ENCODE measurements at regions not wholly inside any gene's neighbourhood (a gene's known extent, or its start where the extent isn't known, plus 50 kb on each side); places are given as distances from the start of the nearest gene placed in this dataset.
"Not testable (repeated sequence)": the region's sequence is repeated elsewhere in the genome, so short reads cannot be mapped to it uniquely, and the experiment has no call there.

DNA sequence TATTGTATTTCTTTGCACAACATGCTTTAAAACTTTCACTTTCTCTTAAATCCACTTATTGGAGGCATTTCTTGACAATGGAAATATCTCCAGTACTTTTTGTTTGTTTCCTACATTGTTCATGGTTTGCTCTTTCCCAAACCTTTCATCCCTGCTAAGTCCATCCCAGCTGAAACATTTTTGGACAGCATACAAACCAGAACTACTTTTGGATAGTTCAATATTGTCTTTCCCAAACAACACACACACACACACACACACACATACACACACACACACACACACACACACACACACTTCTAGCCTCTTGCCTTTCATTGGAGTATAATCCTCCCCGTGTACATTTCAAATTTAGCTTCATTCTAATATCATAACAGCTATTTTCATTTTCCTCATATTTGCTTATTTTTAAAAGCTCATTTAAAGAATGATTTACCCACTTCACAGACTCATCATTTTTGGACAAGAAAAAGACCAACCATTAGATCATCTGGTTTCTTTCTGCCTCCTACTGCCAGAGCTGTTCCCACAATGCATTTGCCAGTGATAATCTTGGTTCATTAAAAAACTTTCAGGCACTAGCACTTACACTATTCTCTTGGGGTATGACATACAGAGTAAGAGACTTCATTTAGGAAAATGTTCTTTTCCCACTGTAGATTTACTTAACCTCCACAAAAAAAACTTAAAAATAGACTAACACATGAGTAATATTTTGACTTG is 248.1 kb downstream of the CD109 start:
- no peak for DNase-seq (ENCODE audit: low spot score)

GRCh38 chr6:73943411-73943810 is 247.4 kb downstream of the CD109 start:
- no peak for DNase-seq (ENCODE audit: low spot score)

- no peak for DNase-seq (ENCODE audit: low spot score)
These were observed 246.7 kb downstream of the CD109 start for GRCh38 chr6:73942592-73943186.

GRCh38 chr6:73941892-73942291 is 245.9 kb downstream of the CD109 start:
- DNase-seq (ENCODE audit: low spot score): no peak

GRCh38 chr6:73937805-73938204 is 241.8 kb downstream of the CD109 start:
- DNase-seq (ENCODE audit: low spot score): no peak

DNA sequence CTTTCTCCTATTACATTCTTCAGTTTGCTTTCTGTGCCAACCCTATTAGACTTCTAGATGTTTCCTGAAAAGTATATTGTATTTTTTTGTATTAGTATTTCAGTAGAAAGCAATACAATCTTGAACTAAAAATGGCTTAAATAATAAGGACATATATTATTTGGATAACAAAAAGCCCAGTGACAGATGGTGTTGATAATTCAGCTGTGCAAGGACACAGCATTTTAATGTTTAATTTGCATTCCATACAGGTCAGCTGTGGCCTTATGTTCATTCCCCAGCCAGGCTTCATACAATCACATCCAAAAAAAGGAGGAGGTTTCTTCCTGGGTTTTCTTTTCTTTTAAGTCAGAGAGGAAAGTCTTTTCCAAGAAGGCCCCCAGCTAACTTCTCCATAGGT is 236.9 kb downstream of the CD109 start:
- no peak for DNase-seq (ENCODE audit: low spot score)

GRCh38 chr6:73929405-73929804 is 233.4 kb downstream of the CD109 start:
- no peak for DNase-seq (ENCODE audit: low spot score)

DNA sequence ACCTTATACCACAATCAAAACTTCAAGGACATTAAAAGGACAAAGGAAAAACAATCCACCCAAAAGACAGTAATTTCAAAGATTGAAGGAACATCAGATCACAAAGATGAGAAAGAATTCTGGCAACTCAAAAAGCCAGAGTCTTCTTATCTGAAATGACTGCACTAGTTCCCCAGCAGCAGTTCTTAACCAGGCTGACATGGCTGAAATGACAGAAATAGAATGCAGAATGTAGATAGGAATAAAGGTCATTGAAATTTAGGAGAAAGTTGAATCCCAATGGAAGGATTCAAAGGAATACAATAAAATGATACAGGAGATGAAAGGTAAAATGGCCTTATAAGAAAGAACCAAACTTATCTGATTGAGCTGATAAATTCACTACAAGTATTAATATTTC is 231.4 kb downstream of the CD109 start:
- DNase-seq (ENCODE audit: low spot score): no peak

- DNase-seq (ENCODE audit: low spot score): not testable (repeated sequence)
These were observed 229.7 kb downstream of the CD109 start for GRCh38 chr6:73925703-73926102.

GRCh38 chr6:73923905-73924485 is 228.0 kb downstream of the CD109 start:
- no peak for DNase-seq (ENCODE audit: low spot score)

DNA sequence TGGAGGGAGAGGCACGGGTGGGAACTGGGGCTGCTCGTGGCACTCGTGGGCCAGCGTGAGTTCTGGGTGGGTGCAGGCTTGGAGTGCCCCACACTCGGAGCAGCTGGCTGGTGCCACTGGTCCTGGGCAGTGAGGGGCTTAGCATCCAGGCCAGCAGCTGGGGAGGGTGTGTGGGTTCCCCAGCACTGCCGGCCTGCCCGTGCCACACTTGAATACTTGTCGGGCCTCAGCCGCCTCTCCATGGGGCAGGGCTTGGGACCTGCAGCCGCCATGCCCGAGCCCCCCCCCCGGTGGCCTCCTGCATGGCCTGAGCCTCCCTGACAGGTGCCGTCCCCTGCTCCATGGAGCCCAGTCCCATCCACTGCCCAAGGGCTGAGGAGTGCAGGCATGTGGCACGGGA is 207.2 kb downstream of the CD109 start:
- DNase-seq (ENCODE audit: low spot score): no peak

DNA sequence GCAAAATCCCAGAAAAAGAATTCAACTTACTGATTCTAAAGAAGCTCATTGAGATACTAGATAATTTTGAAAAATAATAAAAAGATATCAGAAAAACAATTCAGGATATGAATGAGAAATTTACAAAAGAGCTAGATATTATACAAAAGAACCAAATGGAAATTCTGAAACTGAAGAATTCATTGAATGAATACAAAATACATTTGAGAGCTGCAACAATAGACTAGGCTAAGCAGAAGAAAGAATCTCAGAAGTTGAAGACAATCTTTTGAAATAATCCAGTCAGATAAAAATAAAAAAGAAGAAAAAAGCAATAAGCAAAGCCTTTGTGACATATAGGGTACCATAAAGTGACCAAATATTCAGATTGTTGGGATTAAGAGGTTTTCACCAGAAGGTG is 206.0 kb downstream of the CD109 start:
- no peak for DNase-seq (ENCODE audit: low spot score)

GRCh38 chr6:73901311-73901710 is 205.3 kb downstream of the CD109 start:
- no peak for DNase-seq (ENCODE audit: low spot score)

DNA sequence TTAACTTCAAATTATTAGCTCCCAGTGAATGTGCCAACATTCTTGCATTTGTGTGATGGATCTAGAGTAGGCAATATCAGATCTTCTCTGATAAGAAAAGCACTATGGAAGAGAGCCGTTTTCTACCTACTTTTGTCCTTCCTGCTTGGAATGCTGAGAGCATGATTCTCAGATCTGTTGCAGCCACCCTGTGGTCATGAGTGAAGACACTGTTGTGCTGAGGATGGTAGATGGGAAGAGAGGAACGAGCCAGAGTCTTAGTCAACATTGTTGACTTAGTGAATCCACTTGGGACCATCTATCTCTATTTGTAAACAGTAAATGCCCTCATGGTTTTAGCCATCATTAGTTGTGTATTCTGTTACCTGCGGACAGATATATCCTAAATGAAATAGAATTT is 202.6 kb downstream of the CD109 start:
- DNase-seq (ENCODE audit: low spot score): no peak

- no peak for DNase-seq (ENCODE audit: low spot score)
These were observed 197.7 kb downstream of the CD109 start for GRCh38 chr6:73893696-73894095.

DNA sequence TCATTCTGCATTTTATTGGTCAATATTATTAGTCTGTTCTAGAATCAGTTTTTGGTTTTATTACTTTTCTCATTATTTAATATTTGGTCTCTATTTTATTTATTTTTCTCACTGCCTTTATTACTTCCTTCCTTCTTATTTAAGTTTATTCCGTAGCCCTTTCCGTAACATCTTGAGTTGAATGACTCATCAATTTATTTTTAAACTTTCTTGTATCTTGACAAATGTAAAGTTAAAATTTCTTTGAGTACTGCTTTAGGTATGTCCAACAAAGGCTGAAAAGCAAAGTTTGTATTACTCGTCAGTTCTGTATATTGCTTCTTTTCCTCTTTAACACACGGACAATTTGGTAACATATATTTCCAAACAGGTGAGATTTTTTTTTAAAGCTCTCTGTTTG is 192.0 kb downstream of the CD109 start:
- DNase-seq (ENCODE audit: low spot score): no peak

DNA sequence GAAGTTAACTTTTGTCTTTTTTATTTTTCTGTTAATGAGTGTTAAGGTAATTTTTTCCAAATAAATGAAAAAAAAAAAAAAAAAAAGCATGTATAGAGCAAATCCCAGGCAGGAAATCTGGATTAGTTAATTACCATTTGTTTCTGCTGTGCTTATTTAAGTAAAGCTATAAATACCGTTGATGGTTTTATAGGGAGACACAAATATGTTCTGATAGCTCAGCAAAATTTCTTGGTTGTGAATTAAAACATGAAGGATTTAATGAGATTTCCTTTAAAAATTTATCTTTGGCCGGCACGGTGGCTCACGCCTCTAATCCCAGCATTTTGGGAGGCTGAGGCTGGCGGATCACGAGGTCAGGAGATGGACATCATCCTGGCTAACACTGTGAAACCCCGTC is 189.4 kb downstream of the CD109 start:
- no peak for DNase-seq (ENCODE audit: low spot score)

DNA sequence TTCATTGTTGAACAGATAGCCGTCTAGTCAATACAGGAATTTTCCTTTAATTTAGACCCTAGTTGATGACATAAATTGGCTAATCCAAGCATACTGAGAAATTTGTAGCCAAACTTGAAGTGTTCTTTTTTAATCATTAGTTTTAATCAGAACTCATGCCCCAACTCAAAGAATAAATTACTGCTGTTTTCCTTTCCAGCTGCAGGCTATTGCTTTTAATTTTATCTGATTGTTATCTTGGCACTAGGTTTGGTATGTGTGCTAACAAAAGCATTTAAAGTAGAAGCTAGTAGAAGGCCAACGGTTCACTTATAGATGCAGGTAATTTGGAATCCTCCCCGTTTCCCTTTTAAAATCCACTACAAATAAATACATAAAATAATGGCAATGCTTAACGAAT is 188.5 kb downstream of the CD109 start:
- no peak for DNase-seq (ENCODE audit: low spot score)

DNA sequence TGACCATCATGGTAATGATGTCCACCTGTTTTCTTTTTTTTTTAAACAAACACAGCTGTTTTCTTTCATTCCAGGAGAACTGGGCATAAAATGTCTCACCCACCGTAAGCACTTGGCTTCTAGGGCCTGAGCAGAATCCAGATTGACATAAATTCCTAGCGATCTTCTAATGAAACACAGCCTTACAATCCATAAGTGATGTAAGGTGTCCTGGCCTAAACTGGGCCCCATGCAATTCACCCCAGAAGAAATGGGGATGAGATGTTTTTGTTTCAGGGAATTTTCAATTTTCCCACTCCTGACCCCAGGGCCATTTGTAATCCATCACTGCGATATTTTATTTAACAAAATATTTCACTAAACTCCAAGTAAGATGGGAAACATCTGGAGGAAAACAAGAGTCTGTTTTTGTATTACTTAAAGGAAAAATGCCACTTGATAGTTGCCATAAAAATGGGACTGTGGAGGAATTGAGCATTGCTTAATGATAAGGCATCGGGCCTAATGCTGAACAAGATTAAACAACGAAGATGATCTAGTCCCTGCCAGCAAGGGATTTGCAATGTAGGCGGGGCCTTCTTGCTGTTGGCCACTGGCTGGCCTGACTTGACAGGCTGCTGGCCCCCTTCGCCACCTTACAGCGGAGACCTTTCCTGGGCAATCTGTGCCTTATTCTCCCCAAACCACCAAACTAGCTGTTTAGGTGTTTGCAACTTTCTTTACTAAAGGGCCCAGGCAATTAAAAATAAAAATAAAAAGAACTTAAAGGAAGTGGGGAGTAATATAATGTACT is 183.7 kb downstream of the CD109 start:
- no peak for DNase-seq (ENCODE audit: low spot score)

DNA sequence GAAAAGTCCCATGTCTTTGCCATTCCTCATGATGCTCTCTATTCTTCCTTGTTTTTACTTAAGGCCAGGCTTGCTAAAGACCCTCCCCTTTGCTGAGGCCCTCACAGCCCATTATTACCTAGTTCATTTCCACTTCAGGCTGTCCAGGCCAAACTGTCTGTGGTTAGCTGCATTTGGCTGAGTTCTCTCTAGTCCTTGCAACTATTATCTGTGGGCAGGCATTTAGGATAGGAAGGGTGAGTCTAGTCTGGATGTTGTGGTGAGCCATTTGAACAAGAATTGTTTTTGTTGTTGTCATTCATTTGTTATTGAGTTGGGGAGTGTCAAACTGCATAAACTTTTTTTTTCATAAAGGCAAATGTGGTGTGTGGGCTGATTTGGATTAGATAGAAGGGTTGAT is 182.4 kb downstream of the CD109 start:
- DNase-seq (ENCODE audit: low spot score): no peak

All from ecto neural progenitor cell (in vitro differentiated cells).